Suprapubic skin (tissue), 4 donors: ENCODE measurements at regions not wholly inside any gene's neighbourhood (a gene's known extent, or its start where the extent isn't known, plus 50 kb on each side); places are given as distances from the start of the nearest gene placed in this dataset.

ENCODE experiments used
- EP300 ChIP-seq: sonication (generic); formaldehyde crosslinking; IDR thresholded peaks from one replicate; pipeline ENCODE4 v1.6.1; 2017; ENCODE audit warnings: antibody characterized with exemption
- POLR2A ChIP-seq, 2 donors: fragments of 450-650 bp; IDR thresholded peaks; one replicate each; pipeline ENCODE4 v1.6.1; 2017; ENCODE audit warnings: antibody characterized with exemption in 2 of 2, mild to moderate bottlenecking in 2 of 2, moderate library complexity in 2 of 2
- POLR2AphosphoS5 ChIP-seq, 3 donors: sonication (generic); formaldehyde crosslinking; IDR thresholded peaks; one replicate each; pipeline ENCODE4 v1.6.1; 2017; ENCODE audit warnings: antibody characterized with exemption in 3 of 3
- TF ChIP-seq, protein P1 (sequence below), 2 donors: fragments of 200-600 bp in 1 of 2; fragments of 450-650 bp in 1 of 2; sonication (generic) in 1 of 2; IDR thresholded peaks; one replicate each; pipeline ENCODE4 v1.5.1; 2016 to 2019; ENCODE audit warnings: antibody characterized with exemption in 2 of 2, mild to moderate bottlenecking in 1 of 2, moderate library complexity in 1 of 2

DNA sequence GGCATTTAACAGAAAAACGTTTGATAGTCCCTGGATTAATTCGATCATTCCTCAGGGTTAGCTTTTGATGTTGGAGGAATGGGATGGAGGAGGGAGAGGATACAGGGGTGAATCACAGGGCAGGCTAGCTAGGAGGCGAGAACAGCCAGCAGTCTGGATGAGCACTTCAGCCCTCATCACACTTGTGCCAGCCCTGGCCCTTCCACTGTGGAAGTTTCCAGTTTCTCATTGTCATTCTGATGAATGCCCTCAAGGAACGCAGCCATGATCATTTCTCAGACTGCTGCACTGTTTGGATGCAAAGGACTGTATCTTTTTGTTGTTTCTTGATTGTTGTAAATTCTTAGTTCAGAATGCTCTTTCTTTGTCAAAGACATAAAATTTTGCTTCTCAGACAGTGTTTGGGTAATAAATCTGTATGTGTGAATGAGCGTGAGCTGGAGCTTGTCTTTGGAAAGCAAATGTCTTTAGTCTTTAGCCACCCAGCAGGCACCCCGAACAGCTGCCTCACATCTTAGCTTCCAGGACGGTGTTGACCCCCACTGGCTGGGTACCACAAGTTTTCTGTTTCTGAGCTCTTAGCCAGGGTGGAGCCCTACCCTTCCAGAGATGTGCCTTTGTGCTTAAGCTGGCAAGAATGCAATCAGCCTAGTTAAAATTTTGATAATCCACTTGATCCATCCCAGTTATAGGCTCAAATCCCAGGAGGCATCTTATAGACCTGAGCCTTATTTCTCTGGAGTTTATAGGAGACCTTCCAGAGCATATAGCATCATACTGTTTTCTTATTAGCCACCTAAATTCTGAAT lies 121.1 kb downstream of the PDCD6IP start:
- TF ChIP-seq, protein P1, sequence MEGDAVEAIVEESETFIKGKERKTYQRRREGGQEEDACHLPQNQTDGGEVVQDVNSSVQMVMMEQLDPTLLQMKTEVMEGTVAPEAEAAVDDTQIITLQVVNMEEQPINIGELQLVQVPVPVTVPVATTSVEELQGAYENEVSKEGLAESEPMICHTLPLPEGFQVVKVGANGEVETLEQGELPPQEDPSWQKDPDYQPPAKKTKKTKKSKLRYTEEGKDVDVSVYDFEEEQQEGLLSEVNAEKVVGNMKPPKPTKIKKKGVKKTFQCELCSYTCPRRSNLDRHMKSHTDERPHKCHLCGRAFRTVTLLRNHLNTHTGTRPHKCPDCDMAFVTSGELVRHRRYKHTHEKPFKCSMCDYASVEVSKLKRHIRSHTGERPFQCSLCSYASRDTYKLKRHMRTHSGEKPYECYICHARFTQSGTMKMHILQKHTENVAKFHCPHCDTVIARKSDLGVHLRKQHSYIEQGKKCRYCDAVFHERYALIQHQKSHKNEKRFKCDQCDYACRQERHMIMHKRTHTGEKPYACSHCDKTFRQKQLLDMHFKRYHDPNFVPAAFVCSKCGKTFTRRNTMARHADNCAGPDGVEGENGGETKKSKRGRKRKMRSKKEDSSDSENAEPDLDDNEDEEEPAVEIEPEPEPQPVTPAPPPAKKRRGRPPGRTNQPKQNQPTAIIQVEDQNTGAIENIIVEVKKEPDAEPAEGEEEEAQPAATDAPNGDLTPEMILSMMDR (IDR thresholded peaks at IDR 0.05), result no peak
- TF ChIP-seq EP300 (no peak), POLR2A (IDR thresholded peaks at IDR 0.05) (no peak), POLR2AphosphoS5 (IDR thresholded peaks at IDR 0.05) (no peak)
